PC-9 (cell line): ENCODE measurements at regions not wholly inside any gene's neighbourhood (a gene's known extent, or its start where the extent isn't known, plus 50 kb on each side); places are given as distances from the start of the nearest gene placed in this dataset.

ENCODE experiments used
- EZH2 ChIP-seq: fragments of 200-600 bp; sonication (generic); IDR thresholded peaks from 2 replicates; pipeline ENCODE4 v1.8.0; 2017; ENCODE audit warnings: antibody characterized with exemption, low read depth
- TF ChIP-seq, protein P1 (sequence below): fragments of 200-600 bp; sonication (generic); conservative IDR thresholded peaks from 2 replicates; pipeline ENCODE4 v1.6.1; 2017; ENCODE audit warnings: mixed run types, antibody characterized with exemption, mild to moderate bottlenecking, moderate library complexity

- TF ChIP-seq, protein P1, sequence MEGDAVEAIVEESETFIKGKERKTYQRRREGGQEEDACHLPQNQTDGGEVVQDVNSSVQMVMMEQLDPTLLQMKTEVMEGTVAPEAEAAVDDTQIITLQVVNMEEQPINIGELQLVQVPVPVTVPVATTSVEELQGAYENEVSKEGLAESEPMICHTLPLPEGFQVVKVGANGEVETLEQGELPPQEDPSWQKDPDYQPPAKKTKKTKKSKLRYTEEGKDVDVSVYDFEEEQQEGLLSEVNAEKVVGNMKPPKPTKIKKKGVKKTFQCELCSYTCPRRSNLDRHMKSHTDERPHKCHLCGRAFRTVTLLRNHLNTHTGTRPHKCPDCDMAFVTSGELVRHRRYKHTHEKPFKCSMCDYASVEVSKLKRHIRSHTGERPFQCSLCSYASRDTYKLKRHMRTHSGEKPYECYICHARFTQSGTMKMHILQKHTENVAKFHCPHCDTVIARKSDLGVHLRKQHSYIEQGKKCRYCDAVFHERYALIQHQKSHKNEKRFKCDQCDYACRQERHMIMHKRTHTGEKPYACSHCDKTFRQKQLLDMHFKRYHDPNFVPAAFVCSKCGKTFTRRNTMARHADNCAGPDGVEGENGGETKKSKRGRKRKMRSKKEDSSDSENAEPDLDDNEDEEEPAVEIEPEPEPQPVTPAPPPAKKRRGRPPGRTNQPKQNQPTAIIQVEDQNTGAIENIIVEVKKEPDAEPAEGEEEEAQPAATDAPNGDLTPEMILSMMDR, result no peak
- TF ChIP-seq EZH2, result no peak
These were observed 52.4 kb upstream of the C1orf53 start for GRCh38 chr1:197850042-197850441.
